ENCODE measurements at regions not wholly inside any gene's neighbourhood (a gene's known extent, or its start where the extent isn't known, plus 50 kb on each side); places are given as distances from the start of the nearest gene placed in this dataset.

GRCh38 chr18:66334534-66334933 lies 269.4 kb downstream of the CDH19 start:
- no peak overlapping the region for H3K27ac ChIP-seq

GRCh38 chr18:66329716-66330115 lies 274.2 kb downstream of the CDH19 start:
- Histone ChIP-seq H3K27ac (no peak overlapping the region), H3K4me1 (replicated peaks) (no peaks in the 10 kb centered on the region), H3K4me3 (no peak overlapping the region), H3K27me3 (replicated peaks) (no peaks in the 10 kb centered on the region), H3K9me3 (replicated peaks) (no peaks in the 10 kb centered on the region; the same call in 1 of the 2 replicates), H3K36me3 (no peaks in the 10 kb centered on the region)
- no peak for DNase-seq (ENCODE audit: low read depth in 1 of 2, low spot score in 2 of 2)

More at GRCh38 chr18:66334534-66334933, 269.4 kb downstream of the CDH19 start:
- no peak overlapping the region for H3K4me3 ChIP-seq
- no peaks in the 10 kb centered on the region for H3K4me1 ChIP-seq (replicated peaks)
- H3K9me3 ChIP-seq (replicated peaks): peaks cover 5% of the 10 kb centered on the region; the same call in 1 of the 2 replicates
- no peaks in the 10 kb centered on the region for H3K27me3 ChIP-seq (replicated peaks)
- no peaks in the 10 kb centered on the region for H3K36me3 ChIP-seq
- no peak for DNase-seq (ENCODE audit: low read depth in 1 of 2, low spot score in 2 of 2)

GRCh38 chr18:66328296-66328878 lies 275.5 kb downstream of the CDH19 start:
- no peaks in the 10 kb centered on the region for H3K4me1 ChIP-seq (replicated peaks)
- no peaks in the 10 kb centered on the region for H3K9me3 ChIP-seq (replicated peaks)
- H3K27ac ChIP-seq: no peak overlapping the region
- H3K4me3 ChIP-seq: no peak overlapping the region
- H3K36me3 ChIP-seq: no peaks in the 10 kb centered on the region
- no peak for DNase-seq (ENCODE audit: low read depth in 1 of 2, low spot score in 2 of 2)
- no peaks in the 10 kb centered on the region for H3K27me3 ChIP-seq (replicated peaks)

GRCh38 chr18:66325251-66325650 lies 278.6 kb downstream of the CDH19 start:
- H3K36me3 ChIP-seq: no peaks in the 10 kb centered on the region
- no peak overlapping the region for H3K4me3 ChIP-seq
- H3K9me3 ChIP-seq (replicated peaks): no peaks in the 10 kb centered on the region

GRCh38 chr18:66324616-66325015 lies 279.3 kb downstream of the CDH19 start:
- H3K4me1 ChIP-seq (replicated peaks): no peaks in the 10 kb centered on the region
- H3K36me3 ChIP-seq: no peaks in the 10 kb centered on the region
- DNase-seq (ENCODE audit: low read depth in 1 of 2, low spot score in 2 of 2): no peak
- no peak overlapping the region for H3K27ac ChIP-seq
- no peaks in the 10 kb centered on the region for H3K27me3 ChIP-seq (replicated peaks)
- H3K9me3 ChIP-seq (replicated peaks): no peaks in the 10 kb centered on the region
- H3K4me3 ChIP-seq: no peak overlapping the region

More at GRCh38 chr18:66325251-66325650, 278.6 kb downstream of the CDH19 start:
- no peaks in the 10 kb centered on the region for H3K4me1 ChIP-seq (replicated peaks)
- no peak overlapping the region for H3K27ac ChIP-seq
- H3K27me3 ChIP-seq (replicated peaks): no peaks in the 10 kb centered on the region
- no peak for DNase-seq (ENCODE audit: low read depth in 1 of 2, low spot score in 2 of 2)

GRCh38 chr18:66317243-66318090 lies 286.4 kb downstream of the CDH19 start:
- Histone ChIP-seq H3K4me1 (replicated peaks) (no peaks in the 10 kb centered on the region), H3K36me3 (no peaks in the 10 kb centered on the region), H3K27me3 (replicated peaks) (no peaks in the 10 kb centered on the region), H3K27ac (no peak overlapping the region), H3K9me3 (replicated peaks) (no peaks in the 10 kb centered on the region; the same call in 1 of the 2 replicates), H3K4me3 (no peak overlapping the region)
- no peak for DNase-seq (ENCODE audit: low read depth in 1 of 2, low spot score in 2 of 2)

GRCh38 chr18:66316701-66317100 lies 287.2 kb downstream of the CDH19 start:
- no peaks in the 10 kb centered on the region for H3K27me3 ChIP-seq (replicated peaks)
- no peaks in the 10 kb centered on the region for H3K4me1 ChIP-seq (replicated peaks)
- no peaks in the 10 kb centered on the region; the same call in 1 of the 2 replicates for H3K9me3 ChIP-seq (replicated peaks)
- no peak overlapping the region for H3K27ac ChIP-seq
- DNase-seq (ENCODE audit: low read depth in 1 of 2, low spot score in 2 of 2): no peak
- H3K4me3 ChIP-seq: no peak overlapping the region
- H3K36me3 ChIP-seq: no peaks in the 10 kb centered on the region

GRCh38 chr18:66300141-66300540 lies 303.7 kb downstream of the CDH19 start:
- no peak for DNase-seq (ENCODE audit: low read depth in 1 of 2, low spot score in 2 of 2)
- peaks cover 9% of the 10 kb centered on the region; the same call in 1 of the 2 replicates for H3K9me3 ChIP-seq (replicated peaks)
- H3K36me3 ChIP-seq: no peaks in the 10 kb centered on the region
- H3K27ac ChIP-seq: no peak overlapping the region
- no peaks in the 10 kb centered on the region for H3K4me1 ChIP-seq (replicated peaks)
- H3K4me3 ChIP-seq: no peak overlapping the region
- H3K27me3 ChIP-seq (replicated peaks): no peaks in the 10 kb centered on the region

GRCh38 chr18:66280470-66280869 lies 323.4 kb downstream of the CDH19 start:
- no peaks in the 10 kb centered on the region for H3K36me3 ChIP-seq
- H3K27ac ChIP-seq: no peak overlapping the region
- no peak overlapping the region for H3K4me3 ChIP-seq
- H3K4me1 ChIP-seq (replicated peaks): no peaks in the 10 kb centered on the region
- H3K27me3 ChIP-seq (replicated peaks): no peaks in the 10 kb centered on the region
- DNase-seq (ENCODE audit: low read depth in 1 of 2, low spot score in 2 of 2): no peak
- peaks cover 5% of the 10 kb centered on the region; the same call in 1 of the 2 replicates for H3K9me3 ChIP-seq (replicated peaks)

GRCh38 chr18:66271962-66272361 lies 331.9 kb downstream of the CDH19 start:
- no peak for DNase-seq (ENCODE audit: low read depth in 1 of 2, low spot score in 2 of 2)
- H3K9me3 ChIP-seq (replicated peaks): peaks cover 9% of the 10 kb centered on the region; the same call in 1 of the 2 replicates

GRCh38 chr18:66264130-66264529 lies 339.8 kb downstream of the CDH19 start:
- Histone ChIP-seq H3K27me3 (replicated peaks) (no peaks in the 10 kb centered on the region), H3K36me3 (no peaks in the 10 kb centered on the region), H3K4me3 (no peak overlapping the region), H3K4me1 (replicated peaks) (no peaks in the 10 kb centered on the region), H3K9me3 (replicated peaks) (0 out of 2 replicates have a peak, but pooled peaks cover 5% of the 10 kb centered on the region), H3K27ac (no peak overlapping the region)
- DNase-seq (ENCODE audit: low read depth in 1 of 2, low spot score in 2 of 2): no peak

More at GRCh38 chr18:66271962-66272361, 331.9 kb downstream of the CDH19 start:
- no peaks in the 10 kb centered on the region for H3K27me3 ChIP-seq (replicated peaks)
- no peak overlapping the region for H3K27ac ChIP-seq
- no peak overlapping the region for H3K4me3 ChIP-seq
- no peaks in the 10 kb centered on the region for H3K4me1 ChIP-seq (replicated peaks)
- no peaks in the 10 kb centered on the region for H3K36me3 ChIP-seq

- Histone ChIP-seq H3K4me3 (no peak overlapping the region), H3K36me3 (no peaks in the 10 kb centered on the region), H3K4me1 (replicated peaks) (no peaks in the 10 kb centered on the region), H3K9me3 (replicated peaks) (no peaks in the 10 kb centered on the region), H3K27me3 (replicated peaks) (no peaks in the 10 kb centered on the region), H3K27ac (no peak overlapping the region)
- DNase-seq (ENCODE audit: low read depth in 1 of 2, low spot score in 2 of 2): no peak
Measured at GRCh38 chr18:66254121-66254520, 349.8 kb downstream of the CDH19 start.

GRCh38 chr18:66252703-66253102 lies 351.2 kb downstream of the CDH19 start:
- Histone ChIP-seq H3K4me1 (replicated peaks) (no peaks in the 10 kb centered on the region), H3K4me3 (no peak overlapping the region), H3K9me3 (replicated peaks) (no peaks in the 10 kb centered on the region), H3K36me3 (no peaks in the 10 kb centered on the region), H3K27ac (no peak overlapping the region), H3K27me3 (replicated peaks) (no peaks in the 10 kb centered on the region)
- DNase-seq (ENCODE audit: low read depth in 1 of 2, low spot score in 2 of 2): no peak

- no peaks in the 10 kb centered on the region for H3K27me3 ChIP-seq (replicated peaks)
- no peak overlapping the region for H3K27ac ChIP-seq
- H3K9me3 ChIP-seq (replicated peaks): peaks cover 8% of the 10 kb centered on the region; the same call in 1 of the 2 replicates
- no peaks in the 10 kb centered on the region for H3K36me3 ChIP-seq
- H3K4me3 ChIP-seq: no peak overlapping the region
- H3K4me1 ChIP-seq (replicated peaks): no peaks in the 10 kb centered on the region
- no peak for DNase-seq (ENCODE audit: low read depth in 1 of 2, low spot score in 2 of 2)
Measured at GRCh38 chr18:66235206-66235605, 368.7 kb downstream of the CDH19 start.

Measured in SJSA1 (cell line).